Activated naive CD4-positive, alpha-beta T cell treated with anti-CD3 and anti-CD28 coated beads, Interleukin-2, amount 10 ng/mL, durations not matched to agents 7 days and 5 days (primary cell): ENCODE measurements at regions not wholly inside any gene's neighbourhood (a gene's known extent, or its start where the extent isn't known, plus 50 kb on each side); places are given as distances from the start of the nearest gene placed in this dataset.

Source experiments
- CTCF ChIA-PET: fragments of 350-600 bp; sonication (Branson Sonifier 250); formaldehyde crosslinking; loops from one replicate; lab custom pipeline; 2021; ENCODE audit warnings: antibody characterized with exemption; lab: Charles Lee
- DNase-seq: peaks from one replicate; pipeline ENCODE4 v3.0.0-alpha.2; 2020
- H3K27ac Mint-ChIP-seq: one replicate; pipeline ENCODE4 v1.8.0; 2021; ENCODE audit warnings: mild to moderate bottlenecking, moderate library complexity, mixed read lengths
- H3K27me3 Mint-ChIP-seq: one replicate; pipeline ENCODE4 v1.8.0; 2021; ENCODE audit warnings: mild to moderate bottlenecking, mixed read lengths
- H3K36me3 Mint-ChIP-seq: one replicate; pipeline ENCODE4 v1.8.0; 2021; ENCODE audit warnings: mixed read lengths
- H3K4me1 Mint-ChIP-seq: one replicate; pipeline ENCODE4 v1.8.0; 2021; ENCODE audit warnings: mixed read lengths
- H3K4me3 Mint-ChIP-seq: one replicate; pipeline ENCODE4 v1.8.0; 2021; ENCODE audit warnings: mild to moderate bottlenecking, moderate library complexity, mixed read lengths
- H3K9me3 Mint-ChIP-seq: one replicate; pipeline ENCODE4 v1.8.0; 2021; ENCODE audit warnings: mixed read lengths

DNA sequence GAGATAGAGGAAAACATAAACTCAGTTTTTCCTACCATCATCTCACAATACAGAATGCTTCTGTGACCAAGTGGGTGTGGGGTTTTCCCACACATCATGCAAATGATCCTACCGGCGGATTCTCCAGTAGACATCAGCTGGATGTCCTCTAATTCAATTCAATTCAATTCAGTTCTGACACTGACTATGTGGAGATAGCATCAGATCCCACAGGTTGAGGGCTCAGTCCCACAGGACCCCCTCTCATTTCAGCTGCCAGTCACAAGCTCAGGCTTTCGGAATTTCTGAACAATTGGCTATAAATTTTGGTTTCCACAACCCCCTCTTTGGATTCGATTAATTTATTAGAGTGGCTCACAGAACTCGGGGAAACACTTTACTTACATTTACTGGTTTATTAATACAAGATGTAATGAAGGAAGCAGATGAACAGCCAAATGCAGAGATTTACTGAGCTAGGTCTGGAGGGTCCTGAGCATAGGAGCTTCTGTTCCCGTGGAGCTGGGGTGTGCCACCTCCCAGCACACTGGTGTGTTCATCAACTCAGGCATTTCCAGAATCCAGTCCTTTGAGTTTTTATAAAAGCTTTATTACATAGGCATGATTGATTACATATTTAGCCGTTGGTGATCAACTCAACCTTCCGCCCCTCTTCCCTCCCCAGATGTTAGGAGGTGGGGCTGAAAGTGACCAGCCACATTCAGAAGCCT lies 350.1 kb downstream of the MYCN start:
- DNase-seq = no peak
- Mint-ChIP-seq H3K9me3 (no peaks in the 10 kb centered on the region), H3K4me1 (no peaks in the 10 kb centered on the region), H3K27ac (no peak overlapping the region), H3K4me3 (no peak overlapping the region), H3K27me3 (peaks cover 3% of the 10 kb centered on the region), H3K36me3 (no peaks in the 10 kb centered on the region)
- CTCF ChIA-PET = interaction anchor here (0.9 kb wide), 1 partner anchor 9 kb away, joined by 3 read pairs; no protein-coding TSS in a partner anchor

DNA sequence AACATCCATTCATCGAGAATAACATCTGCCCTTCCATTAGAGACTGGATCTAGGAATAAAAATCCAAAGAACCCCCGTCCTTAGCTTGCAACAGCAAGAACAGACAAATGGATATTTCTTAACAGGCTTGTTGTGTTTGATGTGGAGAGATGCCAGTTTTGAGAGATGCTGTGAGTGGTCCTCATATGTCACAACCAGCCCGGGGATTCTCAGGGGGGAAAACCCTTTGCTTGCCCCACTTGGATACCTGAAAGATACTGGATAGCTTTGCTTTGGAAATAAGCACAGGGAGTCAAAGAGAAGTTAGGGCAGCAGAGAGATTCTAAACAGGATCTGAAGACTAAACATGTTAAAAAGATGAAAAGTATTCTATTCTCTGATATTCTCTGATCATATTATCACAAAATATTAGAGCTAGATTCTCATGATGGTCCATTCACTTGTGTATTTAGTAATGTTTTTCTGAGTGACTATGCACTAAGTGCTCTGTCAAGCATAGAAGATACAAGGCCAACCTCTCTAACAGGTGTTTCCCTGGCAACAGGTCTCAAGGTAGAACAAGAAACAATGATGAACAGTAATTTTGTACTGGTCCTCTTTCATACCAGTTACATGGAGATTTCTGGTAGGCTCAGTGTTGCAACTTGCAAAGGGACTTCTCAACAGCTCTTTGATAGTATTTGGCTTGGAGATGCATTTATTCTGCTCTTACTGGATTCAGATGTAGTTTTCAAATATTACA lies 348.2 kb downstream of the MYCN start:
- Mint-ChIP-seq H3K9me3 (no peaks in the 10 kb centered on the region), H3K4me1 (no peaks in the 10 kb centered on the region)
- CTCF ChIA-PET = no interaction called here

GRCh38 chr2:16287831-16288230 lies 347.5 kb downstream of the MYCN start:
- Mint-ChIP-seq H3K27me3 (peaks cover 3% of the 10 kb centered on the region), H3K9me3 (no peaks in the 10 kb centered on the region), H3K27ac (no peak overlapping the region), H3K4me3 (no peak overlapping the region), H3K36me3 (no peaks in the 10 kb centered on the region), H3K4me1 (no peaks in the 10 kb centered on the region)
- CTCF ChIA-PET = no interaction called here
- no peak for DNase-seq

More for the DNA sequence above, 348.2 kb downstream of the MYCN start:
- no peak for DNase-seq
- Mint-ChIP-seq H3K4me3 (no peak overlapping the region), H3K27ac (no peak overlapping the region), H3K36me3 (no peaks in the 10 kb centered on the region), H3K27me3 (peaks cover 3% of the 10 kb centered on the region)

DNA sequence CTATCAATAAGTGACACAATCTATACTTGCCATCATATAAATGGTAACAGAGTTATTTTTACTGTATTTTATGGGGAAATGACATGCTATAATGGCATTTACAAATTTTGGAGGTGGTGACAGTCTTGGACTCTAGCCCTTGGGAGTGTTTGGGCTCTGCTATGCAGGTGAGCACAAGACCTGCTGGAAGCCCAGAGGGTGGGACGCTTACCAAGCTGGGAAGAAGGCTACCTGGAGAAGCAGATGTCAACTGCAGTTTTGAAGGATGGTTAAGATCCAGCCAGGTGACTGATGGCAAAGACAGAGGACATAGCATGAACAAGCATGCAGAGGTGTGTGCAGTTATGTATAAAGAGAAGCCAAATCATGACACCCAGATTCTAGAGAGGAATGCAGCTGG lies 346.9 kb downstream of the MYCN start:
- peaks cover 3% of the 10 kb centered on the region for H3K27me3 Mint-ChIP-seq
- CTCF ChIA-PET = no interaction called here
- H3K9me3 Mint-ChIP-seq = no peaks in the 10 kb centered on the region
- H3K36me3 Mint-ChIP-seq = no peaks in the 10 kb centered on the region
- H3K4me3 Mint-ChIP-seq = no peak overlapping the region
- no peaks in the 10 kb centered on the region for H3K4me1 Mint-ChIP-seq
- no peak overlapping the region for H3K27ac Mint-ChIP-seq
- DNase-seq = no peak

GRCh38 chr2:16285813-16286510 lies 345.6 kb downstream of the MYCN start:
- no peak for DNase-seq
- no peaks in the 10 kb centered on the region for H3K36me3 Mint-ChIP-seq
- H3K9me3 Mint-ChIP-seq = no peaks in the 10 kb centered on the region
- no peak overlapping the region for H3K27ac Mint-ChIP-seq
- H3K4me1 Mint-ChIP-seq = no peaks in the 10 kb centered on the region
- CTCF ChIA-PET = no interaction called here
- H3K27me3 Mint-ChIP-seq = peaks cover 4% of the 10 kb centered on the region
- no peak overlapping the region for H3K4me3 Mint-ChIP-seq

GRCh38 chr2:16284941-16285625 lies 344.7 kb downstream of the MYCN start:
- CTCF ChIA-PET = interaction anchor here (4.9 kb wide), 1 partner anchor 346 kb away, joined by 28 read pairs; the partner anchor contains the start of gene MYCN
- DNase-seq = no peak
- no peaks in the 10 kb centered on the region for H3K9me3 Mint-ChIP-seq
- H3K4me3 Mint-ChIP-seq = no peak overlapping the region
- H3K27me3 Mint-ChIP-seq = peaks cover 4% of the 10 kb centered on the region
- no peaks in the 10 kb centered on the region for H3K4me1 Mint-ChIP-seq
- H3K27ac Mint-ChIP-seq = no peak overlapping the region
- H3K36me3 Mint-ChIP-seq = no peaks in the 10 kb centered on the region

DNA sequence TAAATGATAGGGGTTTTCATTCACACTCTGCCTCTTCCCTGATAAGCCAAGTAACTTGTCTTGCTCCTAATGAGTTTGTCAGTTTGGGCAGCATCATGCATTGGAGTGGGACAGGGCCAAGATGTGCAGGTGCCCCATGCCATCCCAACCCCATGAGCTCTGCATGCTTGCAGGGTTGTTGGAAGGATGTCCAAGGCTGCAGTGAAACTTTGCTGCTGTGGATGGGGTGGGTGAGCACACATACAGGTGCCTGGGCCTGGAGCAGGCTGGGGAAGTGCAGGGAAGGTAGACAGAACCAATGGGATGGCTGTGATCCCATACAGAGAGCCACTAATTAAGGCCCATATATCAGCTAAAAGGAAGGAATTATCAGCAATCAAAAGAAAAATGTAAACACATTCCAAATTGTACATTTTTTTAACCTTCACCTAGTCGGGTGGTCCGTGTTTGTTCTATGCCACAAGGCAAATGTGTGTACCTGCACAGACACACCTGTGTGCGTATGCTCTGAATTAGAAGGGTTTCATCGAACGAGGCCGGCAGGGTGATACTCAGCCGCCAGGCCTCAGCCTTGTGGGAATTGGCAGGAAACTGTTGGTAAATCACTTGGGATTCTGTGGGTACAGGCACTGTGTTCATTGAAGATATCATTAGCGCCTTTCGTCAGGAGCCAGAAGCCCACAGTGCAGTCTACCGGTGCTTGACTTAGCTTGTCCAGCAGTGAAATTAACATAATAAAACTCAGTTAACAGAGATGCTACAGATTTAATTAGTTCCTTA lies 342.9 kb downstream of the MYCN start:
- Mint-ChIP-seq H3K4me3 (no peak overlapping the region), H3K27me3 (peaks cover 4% of the 10 kb centered on the region), H3K4me1 (no peaks in the 10 kb centered on the region), H3K36me3 (no peaks in the 10 kb centered on the region), H3K9me3 (no peaks in the 10 kb centered on the region), H3K27ac (no peak overlapping the region)
- CTCF ChIA-PET = interaction anchor here (1.3 to 4.9 kb wide), 2 partner anchors 10 to 344 kb away, joined by 3 to 28 read pairs; partner anchors contain the start of gene MYCN
- DNase-seq = no peak

DNA sequence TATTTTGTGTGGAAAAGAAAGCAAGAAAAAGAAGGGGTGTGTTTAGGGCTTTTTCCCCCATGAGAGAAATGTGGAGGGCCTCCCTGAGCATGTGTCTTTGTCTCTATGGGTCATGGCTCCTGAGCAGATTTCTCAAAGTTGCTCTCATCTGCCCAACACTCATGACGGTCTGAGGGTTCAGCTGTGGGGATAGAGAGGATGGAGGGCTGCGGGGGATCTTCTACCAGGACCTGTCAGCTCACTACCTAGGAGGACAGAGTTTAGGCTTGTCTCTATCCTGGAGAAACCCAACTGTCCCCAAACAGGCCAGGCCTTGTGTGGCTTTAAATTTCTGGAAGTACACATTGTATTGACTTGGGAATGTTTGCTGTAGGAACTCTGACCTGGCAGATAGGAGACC lies 342.2 kb downstream of the MYCN start:
- no peak for DNase-seq
- Mint-ChIP-seq H3K4me3 (no peak overlapping the region), H3K27me3 (peaks cover 4% of the 10 kb centered on the region), H3K36me3 (no peaks in the 10 kb centered on the region), H3K27ac (no peak overlapping the region), H3K4me1 (no peaks in the 10 kb centered on the region), H3K9me3 (no peaks in the 10 kb centered on the region)
- CTCF ChIA-PET = interaction anchor here (0.8 to 4.9 kb wide), 7 partner anchors 8 to 646 kb away, joined by 3 to 28 read pairs (median 4); partner anchors contain the start of gene MYCN

DNA sequence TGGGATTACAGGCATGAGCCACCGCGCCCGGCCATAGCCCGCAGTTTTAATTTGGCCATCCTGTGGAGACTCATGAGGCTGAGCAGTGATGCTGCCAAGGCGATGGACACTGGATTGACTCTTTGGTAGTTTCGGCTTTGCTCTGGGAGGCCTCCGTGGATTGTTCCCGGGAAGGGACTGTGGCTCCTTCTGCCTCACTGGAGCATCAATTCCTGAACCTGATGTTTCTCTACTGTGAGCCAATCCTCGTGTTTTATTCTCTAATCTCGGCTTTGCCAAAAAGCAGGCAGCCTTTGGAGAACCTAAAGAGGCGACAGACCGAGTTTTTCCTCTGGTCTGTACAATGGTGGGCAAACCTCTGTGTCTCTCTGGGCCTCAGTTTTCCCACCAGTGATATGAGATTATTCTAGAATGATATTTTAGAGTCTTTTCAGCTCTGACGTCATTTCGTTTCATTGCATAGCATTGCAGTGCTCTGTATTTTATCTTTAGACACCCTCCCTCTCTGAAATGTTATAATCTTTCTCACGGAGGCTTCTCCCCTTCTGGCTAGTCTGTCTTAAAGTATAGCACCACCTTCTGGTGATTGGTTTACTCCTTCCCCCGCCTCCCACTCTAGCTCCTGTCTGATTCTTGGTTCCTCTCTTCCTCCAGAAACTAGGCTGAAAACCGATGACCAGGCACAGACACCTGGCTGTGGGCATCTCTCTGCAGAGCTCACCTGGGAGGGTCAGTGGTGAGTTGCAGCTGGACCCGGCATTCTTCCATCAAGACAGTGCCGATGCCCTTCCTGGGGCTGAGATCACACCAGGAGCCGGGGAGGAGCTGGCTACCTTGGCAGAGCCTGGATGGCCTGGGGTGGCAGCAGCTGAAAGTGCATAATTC lies 341.3 kb downstream of the MYCN start:
- Mint-ChIP-seq H3K36me3 (no peaks in the 10 kb centered on the region), H3K4me3 (no peak overlapping the region), H3K27ac (no peak overlapping the region), H3K27me3 (peaks cover 4% of the 10 kb centered on the region), H3K9me3 (no peaks in the 10 kb centered on the region), H3K4me1 (no peaks in the 10 kb centered on the region)
- no peak for DNase-seq
- CTCF ChIA-PET = interaction anchor here (0.8 to 4.9 kb wide), 7 partner anchors 9 to 646 kb away, joined by 3 to 28 read pairs (median 4); partner anchors contain the start of gene MYCN

- Mint-ChIP-seq H3K27me3 (peaks cover 4% of the 10 kb centered on the region), H3K36me3 (no peaks in the 10 kb centered on the region), H3K4me1 (no peaks in the 10 kb centered on the region), H3K4me3 (no peak overlapping the region), H3K9me3 (no peaks in the 10 kb centered on the region), H3K27ac (no peak overlapping the region)
- CTCF ChIA-PET = interaction anchor here (4.9 kb wide), 1 partner anchor 341 kb away, joined by 28 read pairs; the partner anchor contains the start of gene MYCN
- no peak for DNase-seq
Observed at GRCh38 chr2:16280081-16280480, 339.7 kb downstream of the MYCN start.

GRCh38 chr2:16279641-16280040 lies 339.3 kb downstream of the MYCN start:
- no peak for DNase-seq
- no peaks in the 10 kb centered on the region for H3K4me1 Mint-ChIP-seq
- no peak overlapping the region for H3K27ac Mint-ChIP-seq
- CTCF ChIA-PET = no interaction called here
- no peaks in the 10 kb centered on the region for H3K9me3 Mint-ChIP-seq
- peaks cover 4% of the 10 kb centered on the region for H3K27me3 Mint-ChIP-seq
- H3K4me3 Mint-ChIP-seq = no peak overlapping the region
- no peaks in the 10 kb centered on the region for H3K36me3 Mint-ChIP-seq

- Mint-ChIP-seq H3K4me1 (no peaks in the 10 kb centered on the region), H3K27ac (no peak overlapping the region), H3K27me3 (peaks cover 4% of the 10 kb centered on the region), H3K4me3 (no peak overlapping the region), H3K9me3 (no peaks in the 10 kb centered on the region), H3K36me3 (no peaks in the 10 kb centered on the region)
- CTCF ChIA-PET = no interaction called here
- DNase-seq = no peak
Observed at GRCh38 chr2:16279201-16279570, 338.8 kb downstream of the MYCN start.
